ENCODE measurements at regions not wholly inside any gene's neighbourhood (a gene's known extent, or its start where the extent isn't known, plus 50 kb on each side); places are given as distances from the start of the nearest gene placed in this dataset.
"Not testable (repeated sequence)": the region's sequence is repeated elsewhere in the genome, so short reads cannot be mapped to it uniquely, and the experiment has no call there.

GRCh38 chr9:66832222-66832621 is 68.3 kb upstream of the ZNF658 start:
- DNase-seq (ENCODE audit: low read depth) = not testable (repeated sequence)

DNA sequence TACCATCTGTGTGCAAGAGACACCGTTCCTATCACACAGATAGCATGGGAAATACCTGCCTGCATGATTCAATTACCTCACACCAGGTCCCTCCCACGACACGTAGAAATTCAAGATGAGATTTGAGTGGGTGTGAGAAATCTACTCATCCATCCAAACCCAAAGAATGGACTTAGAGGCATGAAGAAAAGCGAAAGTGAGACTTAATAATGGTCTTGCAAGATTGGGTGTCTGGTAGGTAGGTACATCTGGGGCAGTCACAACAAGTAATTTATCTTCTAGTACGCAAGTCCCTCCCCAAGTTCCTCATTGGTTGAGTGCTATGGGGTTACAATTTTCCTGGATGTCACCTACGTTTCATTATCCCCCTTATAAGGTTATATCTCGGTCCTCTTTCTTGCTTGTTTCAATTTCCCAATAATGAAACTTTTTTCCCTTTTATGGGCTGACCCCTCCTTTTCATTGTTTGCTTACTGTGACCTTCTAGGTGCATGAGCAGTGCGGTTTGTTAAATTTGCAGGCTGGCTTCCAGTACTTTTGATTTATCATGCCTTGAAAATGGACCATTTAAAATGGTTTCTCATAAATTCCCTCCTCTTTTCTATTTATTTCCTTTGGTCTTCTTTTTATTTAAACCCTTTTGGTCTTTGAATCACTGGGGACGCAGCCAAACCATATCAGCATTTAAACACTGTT is 63.1 kb upstream of the ZNF658 start:
- not testable (repeated sequence) for DNase-seq (ENCODE audit: low read depth)
